ENCODE measurements at regions not wholly inside any gene's neighbourhood (a gene's known extent, or its start where the extent isn't known, plus 50 kb on each side); places are given as distances from the start of the nearest gene placed in this dataset.
"Not testable (repeated sequence)": the region's sequence is repeated elsewhere in the genome, so short reads cannot be mapped to it uniquely, and the experiment has no call there.

DNA sequence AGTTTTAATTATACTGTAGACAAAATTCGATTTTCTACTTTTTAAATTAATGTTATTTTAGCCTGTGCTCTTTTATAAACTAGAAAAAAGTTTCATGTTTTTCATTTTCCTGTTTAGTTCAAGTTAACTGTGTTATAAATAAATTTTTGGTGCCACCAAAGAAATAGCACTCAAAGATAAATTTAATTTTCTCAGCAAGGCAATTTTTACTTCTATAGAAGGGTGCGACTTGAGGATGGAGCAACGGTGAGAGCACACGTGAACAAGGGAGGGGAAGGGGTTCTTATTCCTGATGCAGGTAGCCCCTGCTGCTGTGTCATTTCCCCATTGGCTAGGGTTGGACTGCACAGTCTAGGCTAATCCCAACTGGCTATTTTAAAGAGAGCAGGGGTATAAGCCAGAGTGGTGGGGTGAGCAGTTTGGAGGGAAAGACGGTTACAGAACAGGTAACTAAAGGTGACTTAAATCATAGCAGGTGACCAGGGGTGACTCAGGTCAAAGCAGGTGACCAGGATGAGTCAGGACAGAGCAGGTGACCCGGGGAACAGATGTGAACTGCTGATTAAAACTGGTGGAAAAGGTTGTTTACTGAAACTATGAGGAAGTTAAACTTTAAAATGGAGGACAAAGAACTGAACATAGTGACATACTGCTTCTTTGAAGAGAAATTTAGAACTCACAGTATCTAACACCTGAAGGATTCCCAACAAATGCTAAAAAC is 104.6 kb upstream of the GPBP1 start:
- DNase-seq (ENCODE audit: low read depth), result no peak

- no peak for DNase-seq (ENCODE audit: low read depth)
Observed at GRCh38 chr5:57072218-57072892, 101.5 kb upstream of the GPBP1 start.

GRCh38 chr5:57082441-57083067 is 91.3 kb upstream of the GPBP1 start:
- DNase-seq (ENCODE audit: low read depth), result peak; percentile 34

GRCh38 chr5:57085306-57086081 is 88.4 kb upstream of the GPBP1 start:
- no peak for DNase-seq (ENCODE audit: low read depth)

DNA sequence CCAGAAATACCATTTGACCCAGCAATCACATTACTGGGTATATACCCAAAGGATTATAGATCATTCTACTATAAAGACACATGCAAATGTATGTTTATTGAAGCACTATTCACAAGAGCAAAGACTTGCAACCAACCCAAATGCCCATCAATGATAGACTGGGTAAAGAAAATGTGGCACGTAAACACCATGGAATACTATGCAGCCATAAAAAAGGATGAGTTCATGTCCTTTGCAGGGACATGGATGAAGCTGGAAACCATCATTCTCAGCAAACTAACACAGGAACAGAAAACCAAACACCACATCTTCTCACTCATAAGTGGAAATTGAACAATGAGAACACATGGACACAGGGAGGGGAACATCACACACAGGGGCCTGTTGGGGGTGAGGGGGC is 85.9 kb upstream of the GPBP1 start:
- not testable (repeated sequence) for DNase-seq (ENCODE audit: low read depth)

DNA sequence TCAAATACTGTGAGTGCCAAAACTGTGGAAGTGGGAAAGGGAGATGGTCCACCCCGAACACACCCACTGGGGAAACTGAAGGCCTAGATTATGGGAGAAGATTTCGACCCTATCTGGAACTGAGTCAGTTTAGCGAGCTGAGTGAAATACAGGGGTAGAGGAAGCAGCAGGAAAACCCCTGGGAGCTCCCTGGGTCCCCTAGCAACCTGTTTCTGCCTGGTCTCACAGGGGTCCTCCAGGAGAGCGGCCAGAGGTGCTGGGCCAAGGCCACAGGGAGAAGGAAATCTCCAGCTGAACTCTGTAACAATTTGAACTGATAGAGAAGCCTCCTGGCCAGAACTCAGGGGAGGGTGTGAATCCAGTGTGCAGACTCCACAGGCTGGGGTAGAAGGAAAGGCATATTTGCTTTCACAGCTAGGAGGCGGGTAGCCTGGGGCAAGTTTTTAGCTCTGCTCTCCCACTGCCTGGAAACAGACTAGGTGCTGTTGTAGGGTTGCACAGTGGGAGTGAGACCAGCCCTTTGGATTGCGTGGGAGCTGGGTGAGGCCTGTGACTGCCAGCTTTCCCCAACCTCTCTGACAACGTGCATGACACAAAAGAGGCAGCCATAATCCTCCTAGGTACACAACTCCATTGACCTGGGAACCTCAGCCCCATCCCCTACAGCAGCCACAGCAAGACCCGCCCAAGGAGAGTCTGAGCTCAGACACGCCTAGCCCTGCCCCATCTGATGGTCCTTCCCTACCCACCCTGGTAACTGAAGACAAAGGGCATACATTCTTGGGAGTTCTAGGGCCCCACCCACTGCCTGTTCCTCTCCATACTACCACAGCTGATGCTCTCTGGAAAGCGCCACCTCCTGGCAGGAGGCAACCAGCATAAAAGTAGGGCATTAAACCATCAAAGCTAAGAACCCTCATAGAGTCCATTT is 78.8 kb upstream of the GPBP1 start:
- peak; percentile 5 for DNase-seq (ENCODE audit: low read depth)

- no peak for DNase-seq (ENCODE audit: low read depth)
Observed at GRCh38 chr5:57097526-57097925, 76.3 kb upstream of the GPBP1 start.

DNA sequence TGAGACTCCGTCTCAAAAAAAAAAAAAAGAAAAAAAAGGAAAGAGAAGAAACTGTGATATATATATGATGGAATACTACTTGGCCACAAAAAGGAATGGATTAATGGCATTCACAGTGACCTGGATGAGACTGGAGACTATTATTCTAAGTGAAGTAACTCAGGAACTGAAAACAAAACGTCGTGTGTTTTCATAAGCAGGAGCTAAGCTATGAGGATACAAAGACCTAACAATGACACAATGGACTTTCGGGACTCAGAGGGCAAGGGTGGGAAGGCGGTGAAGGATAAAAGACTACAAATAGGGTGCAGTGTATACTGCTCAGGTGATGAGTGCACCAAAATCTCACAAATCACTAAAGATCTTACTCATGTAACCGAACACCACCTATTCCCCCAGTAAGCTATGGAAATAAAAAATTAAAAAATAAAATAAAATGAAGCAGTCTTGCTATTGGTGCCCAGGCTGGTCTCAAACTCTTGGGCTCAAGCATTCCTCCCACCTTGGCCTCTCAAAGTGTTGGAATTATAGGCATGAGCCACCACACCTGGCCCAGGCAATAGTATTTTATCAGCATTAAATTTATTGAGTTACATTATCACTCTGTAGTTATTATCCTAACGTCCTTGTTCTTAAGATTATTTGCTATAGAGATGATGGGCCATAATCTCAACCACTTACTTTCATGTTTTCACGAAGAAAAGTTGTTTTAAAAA is 71.5 kb upstream of the GPBP1 start:
- no peak for DNase-seq (ENCODE audit: low read depth)

DNA sequence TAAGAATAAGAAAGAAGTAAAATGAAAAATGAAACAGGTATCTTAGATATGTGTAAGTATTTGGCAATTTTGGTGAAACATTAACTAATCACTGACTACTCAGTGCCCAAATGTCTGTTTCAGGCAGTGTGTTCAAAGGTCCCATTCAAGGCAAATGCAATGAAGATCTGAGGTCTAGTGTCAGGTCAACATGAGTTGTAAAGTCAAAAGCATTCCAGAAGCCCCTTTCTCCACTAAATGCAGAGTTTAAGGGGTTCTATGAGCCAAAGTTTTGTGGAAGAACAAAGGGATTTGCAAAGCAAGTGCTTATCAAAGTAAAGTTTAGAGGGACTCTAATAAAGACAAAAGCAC is 71.0 kb upstream of the GPBP1 start:
- no peak for DNase-seq (ENCODE audit: low read depth)

DNA sequence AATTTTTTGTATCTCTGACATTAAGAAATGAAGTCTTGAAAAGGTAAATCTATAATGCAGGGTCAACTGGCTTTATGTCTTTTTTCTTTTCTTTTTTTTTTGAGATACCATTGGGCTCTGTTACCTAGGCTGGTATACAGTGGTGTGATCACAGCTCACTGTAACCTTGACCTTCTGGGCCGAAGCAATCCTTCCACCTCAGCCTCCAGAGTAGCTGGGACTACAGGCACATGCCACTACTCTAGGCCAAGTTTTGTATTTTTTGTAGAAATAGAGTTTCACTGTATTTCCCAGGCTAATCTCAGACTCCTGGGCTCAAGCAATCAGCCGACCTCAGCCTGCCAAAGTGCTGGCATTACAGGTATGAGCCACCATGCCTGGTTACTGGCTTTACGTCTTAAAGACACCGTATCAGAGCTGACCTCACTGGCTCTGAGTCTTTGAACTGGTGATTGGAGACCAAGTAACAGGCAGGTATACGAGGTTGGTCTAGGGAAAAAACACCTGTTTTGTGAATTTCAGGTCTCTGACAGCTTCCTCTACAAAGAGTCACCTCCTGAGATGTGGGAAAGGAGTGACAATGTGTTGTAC is 70.4 kb upstream of the GPBP1 start:
- no peak for DNase-seq (ENCODE audit: low read depth)

- no peak for DNase-seq (ENCODE audit: low read depth)
Observed at GRCh38 chr5:57106661-57107060, 67.2 kb upstream of the GPBP1 start.

DNA sequence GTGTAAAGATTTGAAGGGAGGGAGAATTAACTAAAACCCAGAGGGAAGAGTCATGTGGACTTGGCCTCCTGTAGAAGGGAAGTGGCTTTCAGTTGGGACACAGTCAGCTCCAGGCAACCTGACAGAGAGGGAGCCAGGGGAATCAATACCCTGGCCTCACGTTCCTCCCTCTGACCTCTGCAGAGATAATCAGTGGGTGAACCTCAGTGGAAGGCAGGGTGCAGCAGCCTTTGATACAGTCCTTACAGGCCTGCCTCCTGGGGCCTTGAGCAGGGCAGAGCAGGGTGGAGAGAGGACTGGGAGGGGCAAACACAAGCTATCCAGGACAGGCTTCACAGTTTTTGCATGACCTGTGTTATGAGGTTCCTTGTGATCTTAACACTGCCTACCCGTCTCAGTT is 61.9 kb upstream of the GPBP1 start:
- DNase-seq (ENCODE audit: low read depth), result no peak

GRCh38 chr5:57113481-57113880 is 60.4 kb upstream of the GPBP1 start:
- no peak for DNase-seq (ENCODE audit: low read depth)

DNA sequence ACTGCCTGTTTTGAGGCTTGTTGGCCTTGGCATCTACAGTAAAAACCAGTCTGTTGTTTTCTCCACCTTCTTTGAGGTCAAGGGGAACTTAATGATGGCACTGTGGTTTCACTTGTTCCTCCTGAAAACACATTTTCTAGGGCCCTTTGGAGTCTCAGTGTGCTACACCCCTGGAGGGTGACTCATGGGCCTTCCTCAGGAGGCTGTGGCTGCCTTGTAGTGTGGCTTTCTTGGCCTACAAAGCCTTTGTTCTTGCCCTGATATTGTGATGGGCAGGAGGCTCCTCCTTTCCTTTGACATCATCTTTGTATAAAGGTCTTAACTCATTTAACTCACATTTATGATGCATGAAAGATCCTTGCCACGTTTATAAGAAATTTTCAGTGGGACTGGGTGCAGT is 56.3 kb upstream of the GPBP1 start:
- no peak for DNase-seq (ENCODE audit: low read depth)

GRCh38 chr5:57119031-57119430 is 54.8 kb upstream of the GPBP1 start:
- DNase-seq (ENCODE audit: low read depth), result no peak

DNA sequence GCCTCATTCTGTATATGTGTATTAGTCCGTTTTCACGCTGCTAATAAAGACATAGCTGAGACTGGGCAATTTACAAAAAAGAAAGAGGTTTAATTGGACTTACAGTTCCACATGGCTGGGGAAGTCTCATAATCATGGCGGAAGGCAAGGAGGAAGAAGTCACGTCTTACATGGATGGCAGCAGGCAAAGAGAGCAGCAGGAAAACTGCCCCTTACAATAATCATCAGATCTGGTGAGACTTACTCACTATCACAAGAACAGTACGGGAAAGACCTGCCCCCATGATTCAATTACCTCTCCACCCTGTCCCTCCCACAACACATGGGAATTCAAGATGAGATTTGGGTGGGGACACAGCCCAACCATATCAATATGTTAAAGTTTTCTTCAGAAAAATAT is 49.8 kb upstream of the GPBP1 start:
- no peak for DNase-seq (ENCODE audit: low read depth)
